22Rv1 (cell line): ENCODE measurements at regions not wholly inside any gene's neighbourhood (a gene's known extent, or its start where the extent isn't known, plus 50 kb on each side); places are given as distances from the start of the nearest gene placed in this dataset.

ENCODE experiments used
- ZFX ChIP-seq: fragments of 450-650 bp; IDR thresholded peaks from 2 replicates; pipeline ENCODE4 v1.6.1; 2017; ENCODE audit warnings: antibody characterized with exemption, borderline replicate concordance
- TF ChIP-seq, protein P1 (sequence below): fragments of 450-650 bp; IDR thresholded peaks from 2 replicates; pipeline ENCODE4 v1.5.1; 2017; ENCODE audit warnings: mild to moderate bottlenecking

DNA sequence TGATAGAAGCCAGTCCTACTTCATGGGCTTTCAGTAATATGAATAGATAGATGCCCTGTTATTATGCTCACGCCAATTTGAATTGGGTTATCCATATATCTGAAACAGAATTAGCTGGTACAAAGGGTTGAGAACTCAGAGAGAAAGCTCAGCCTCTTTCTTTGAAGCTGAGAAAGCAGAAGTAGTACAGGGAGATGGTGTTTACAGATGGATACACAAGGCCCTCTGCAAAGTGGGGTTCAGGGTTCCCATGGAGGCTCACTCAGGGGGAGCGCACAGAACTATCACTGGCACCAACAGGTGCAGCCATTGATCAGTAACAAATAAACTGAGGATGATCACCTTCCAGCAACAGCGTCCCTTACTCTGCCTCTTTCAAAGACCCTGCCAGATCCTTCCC is 349.7 kb downstream of the ICE1 start:
- TF ChIP-seq, protein P1, sequence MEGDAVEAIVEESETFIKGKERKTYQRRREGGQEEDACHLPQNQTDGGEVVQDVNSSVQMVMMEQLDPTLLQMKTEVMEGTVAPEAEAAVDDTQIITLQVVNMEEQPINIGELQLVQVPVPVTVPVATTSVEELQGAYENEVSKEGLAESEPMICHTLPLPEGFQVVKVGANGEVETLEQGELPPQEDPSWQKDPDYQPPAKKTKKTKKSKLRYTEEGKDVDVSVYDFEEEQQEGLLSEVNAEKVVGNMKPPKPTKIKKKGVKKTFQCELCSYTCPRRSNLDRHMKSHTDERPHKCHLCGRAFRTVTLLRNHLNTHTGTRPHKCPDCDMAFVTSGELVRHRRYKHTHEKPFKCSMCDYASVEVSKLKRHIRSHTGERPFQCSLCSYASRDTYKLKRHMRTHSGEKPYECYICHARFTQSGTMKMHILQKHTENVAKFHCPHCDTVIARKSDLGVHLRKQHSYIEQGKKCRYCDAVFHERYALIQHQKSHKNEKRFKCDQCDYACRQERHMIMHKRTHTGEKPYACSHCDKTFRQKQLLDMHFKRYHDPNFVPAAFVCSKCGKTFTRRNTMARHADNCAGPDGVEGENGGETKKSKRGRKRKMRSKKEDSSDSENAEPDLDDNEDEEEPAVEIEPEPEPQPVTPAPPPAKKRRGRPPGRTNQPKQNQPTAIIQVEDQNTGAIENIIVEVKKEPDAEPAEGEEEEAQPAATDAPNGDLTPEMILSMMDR, result no peak
- no peak for TF ChIP-seq ZFX
